SU-DHL-6 (cell line): ENCODE measurements at regions not wholly inside any gene's neighbourhood (a gene's known extent, or its start where the extent isn't known, plus 50 kb on each side); places are given as distances from the start of the nearest gene placed in this dataset.

Experiments
- CTCF ChIP-seq: fragments of 200-600 bp; sonication (generic); IDR thresholded peaks from one replicate; pipeline ENCODE4 v1.5.1; 2017; ENCODE audit warnings: antibody characterized with exemption, mild to moderate bottlenecking, low read length, moderate library complexity; ENCODE audit not compliant: insufficient read depth, poor library complexity, severe bottlenecking
- EZH2phosphoT487 ChIP-seq: fragments of 200-600 bp; sonication (generic), shearing (Covaris generic); conservative IDR thresholded peaks from 2 replicates; pipeline ENCODE4 v1.6.1; 2018; ENCODE audit warnings: mild to moderate bottlenecking, antibody characterized with exemption, low read length, moderate library complexity, mixed read lengths

GRCh38 chr4:62161446-62161845 is 961.3 kb downstream of the ADGRL3 start:
- TF ChIP-seq EZH2phosphoT487 (no peak), CTCF (no peak)
